GM18508 (cell line): ENCODE measurements at regions not wholly inside any gene's neighbourhood (a gene's known extent, or its start where the extent isn't known, plus 50 kb on each side); places are given as distances from the start of the nearest gene placed in this dataset.

ENCODE experiments used
- ATAC-seq: cut with Tn5 transposase; IDR thresholded peaks from one replicate; pipeline ENCODE4 v1.9.1; 2021; ENCODE audit warnings: moderate number of reproducible peaks; ENCODE audit not compliant: insufficient read depth, unreplicated experiment

DNA sequence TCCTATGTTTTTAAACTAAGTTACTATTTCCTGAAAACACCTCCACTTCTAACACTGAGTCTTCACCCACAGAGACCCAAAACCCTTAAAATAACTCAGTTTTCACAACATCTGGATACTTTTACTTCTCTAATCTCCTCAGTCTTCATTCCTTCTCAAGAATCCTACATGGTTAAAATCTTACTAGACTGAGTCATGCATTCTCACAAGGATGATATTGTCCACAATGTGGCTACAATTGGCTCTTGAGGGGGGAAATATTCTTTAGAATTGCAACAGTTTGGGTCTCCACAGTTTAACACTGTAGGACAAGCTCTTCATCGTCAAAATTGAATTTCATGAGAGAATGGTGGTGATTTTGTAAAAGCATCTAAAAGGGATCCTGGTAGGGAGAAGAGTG is 397.1 kb downstream of the SLITRK5 start:
- ATAC-seq: no peak

- ATAC-seq: no peak
Measured at GRCh38 chr13:88068975-88069374, 397.8 kb downstream of the SLITRK5 start.

DNA sequence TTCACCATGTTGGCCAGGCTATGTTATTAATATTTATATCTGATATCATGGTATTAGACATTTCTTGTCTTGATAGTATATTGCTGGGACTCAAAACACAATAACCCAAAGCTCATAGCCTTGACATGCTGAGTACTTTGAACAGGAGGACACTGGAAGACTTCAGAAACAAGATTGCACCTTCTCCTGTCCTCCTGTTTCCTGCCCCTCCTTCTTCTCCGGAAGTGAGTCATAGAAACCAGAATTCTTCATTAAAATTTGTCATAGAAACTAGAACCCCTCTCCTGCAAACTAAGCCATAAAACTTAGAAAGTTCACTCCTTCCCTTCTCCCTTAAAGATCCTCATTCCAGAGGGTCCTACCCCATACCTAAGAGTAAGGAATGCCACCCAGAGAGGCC is 400.2 kb downstream of the SLITRK5 start:
- no peak for ATAC-seq

DNA sequence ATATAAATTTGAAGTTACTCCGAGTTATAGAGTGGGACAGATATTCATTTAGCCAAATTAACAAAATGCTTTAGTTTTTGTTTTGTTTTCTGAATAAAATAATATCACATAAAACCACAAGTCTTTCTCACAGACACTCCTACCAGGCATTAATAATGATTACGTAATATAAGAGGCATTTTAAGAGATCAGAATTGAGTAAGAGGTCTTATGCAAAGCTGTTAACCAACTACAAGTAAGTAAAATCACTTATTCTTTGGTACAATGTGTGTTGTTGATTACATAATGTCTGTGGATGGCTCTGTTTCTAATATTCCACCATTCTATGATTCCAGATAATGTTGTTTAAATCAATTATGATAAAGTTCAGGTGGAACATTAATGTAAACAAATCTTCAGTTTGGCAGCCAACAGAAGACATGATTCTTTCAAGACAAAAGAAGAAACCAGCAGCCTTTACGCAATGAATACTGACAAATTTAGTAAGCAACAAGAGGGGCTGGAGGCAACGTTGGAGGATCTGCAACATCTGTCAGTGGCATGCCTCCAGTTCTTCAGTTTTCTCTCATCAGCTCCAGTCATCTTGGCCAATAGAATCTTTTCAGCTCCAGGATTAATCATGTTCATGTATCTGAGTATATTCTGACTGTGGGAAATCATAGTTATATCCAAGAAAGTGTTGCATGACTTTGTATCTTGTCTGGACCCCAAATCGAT is 403.8 kb downstream of the SLITRK5 start:
- no peak for ATAC-seq

DNA sequence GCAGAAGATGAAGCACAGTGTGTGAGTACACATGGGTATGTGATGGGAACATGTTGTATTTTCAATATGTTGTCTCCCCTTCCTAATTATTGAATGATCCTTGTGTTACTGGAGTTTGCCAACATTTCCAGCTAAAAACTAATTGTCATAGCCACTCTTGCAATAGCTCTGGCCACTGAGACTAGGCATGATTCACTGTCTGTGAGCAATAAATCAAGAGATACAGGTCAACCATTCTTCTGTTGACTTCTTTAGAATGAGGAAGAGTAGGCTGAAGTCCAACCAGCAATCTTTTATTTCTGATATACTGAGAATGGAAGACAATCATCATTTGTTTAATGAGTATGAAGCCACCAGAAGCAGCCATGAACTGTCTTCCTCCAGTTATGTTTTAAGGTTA is 413.9 kb downstream of the SLITRK5 start:
- no peak for ATAC-seq

DNA sequence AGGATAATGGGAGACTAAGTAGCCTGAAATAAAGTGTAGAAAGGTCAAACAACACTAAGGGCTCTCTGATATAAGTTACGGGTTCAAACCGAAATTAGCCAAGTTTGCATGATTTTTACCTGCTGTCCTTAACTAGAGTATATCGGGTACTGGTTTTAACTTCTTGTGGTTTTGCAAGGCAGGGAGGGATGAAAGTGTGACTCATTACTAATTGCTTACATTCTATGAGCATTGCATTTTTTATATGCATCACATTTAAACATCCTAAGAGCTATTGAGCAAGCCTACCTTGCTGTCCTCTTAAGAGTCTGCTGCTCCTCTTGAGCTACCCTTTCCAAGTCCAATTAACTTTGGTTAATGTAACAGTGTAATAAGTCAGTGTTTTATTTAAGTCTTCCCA is 415.4 kb downstream of the SLITRK5 start:
- ATAC-seq: no peak

DNA sequence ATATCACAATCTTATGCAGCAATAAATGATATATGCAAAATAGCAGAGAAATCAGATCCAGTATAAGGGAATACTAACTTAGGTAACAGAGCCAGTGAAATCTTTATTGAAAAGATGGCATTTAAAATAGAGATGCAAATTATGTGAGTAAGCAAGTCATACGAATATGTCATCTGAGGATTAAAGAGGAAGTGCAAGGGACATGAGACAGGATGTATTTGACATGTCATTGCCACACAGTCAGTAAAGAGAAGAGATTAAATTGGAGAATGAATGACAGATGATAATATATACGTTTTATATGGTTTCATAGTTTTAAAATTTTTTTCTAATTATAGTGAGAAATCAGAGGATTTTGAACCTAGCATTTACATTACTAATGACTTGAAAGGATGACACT is 426.4 kb downstream of the SLITRK5 start:
- ATAC-seq: no peak

DNA sequence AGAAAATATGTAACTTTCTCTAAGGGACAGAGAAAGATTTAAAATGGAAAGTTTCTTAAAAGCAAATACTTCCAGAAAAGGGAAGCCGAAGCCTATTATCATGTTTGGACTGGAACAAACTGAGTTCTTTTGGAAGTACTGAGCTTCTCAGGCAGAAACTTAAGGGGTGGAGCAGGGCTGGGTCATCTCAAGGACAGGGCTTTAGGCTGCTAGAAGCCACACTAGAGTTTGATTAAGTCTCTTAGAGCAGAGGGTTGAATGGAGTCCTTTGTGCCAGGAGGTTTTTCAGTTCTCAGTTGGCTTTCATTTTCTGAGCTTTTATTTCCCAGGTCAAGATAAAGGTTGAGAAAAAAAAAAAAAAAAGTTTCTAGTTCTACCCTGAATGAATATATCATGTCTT is 432.7 kb downstream of the SLITRK5 start:
- ATAC-seq: no peak

DNA sequence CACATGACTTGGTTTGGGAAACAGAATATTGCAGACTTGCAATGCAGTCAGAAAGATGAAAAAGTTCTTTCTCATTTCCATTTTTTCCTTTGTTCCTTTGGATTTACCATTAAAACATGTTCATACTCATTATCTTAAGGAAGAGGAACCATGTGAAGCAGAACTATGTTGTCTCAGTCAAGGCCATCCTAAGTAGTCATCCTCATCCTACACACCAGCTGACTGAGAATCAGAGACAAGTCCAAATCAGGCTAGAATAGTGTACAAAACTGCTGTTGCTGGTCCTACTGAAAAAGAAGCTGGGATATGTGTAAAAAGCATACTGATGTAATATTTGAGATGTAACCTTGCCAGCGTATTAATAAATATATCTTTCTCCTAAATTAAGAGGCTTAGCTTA is 433.4 kb downstream of the SLITRK5 start:
- ATAC-seq: no peak

DNA sequence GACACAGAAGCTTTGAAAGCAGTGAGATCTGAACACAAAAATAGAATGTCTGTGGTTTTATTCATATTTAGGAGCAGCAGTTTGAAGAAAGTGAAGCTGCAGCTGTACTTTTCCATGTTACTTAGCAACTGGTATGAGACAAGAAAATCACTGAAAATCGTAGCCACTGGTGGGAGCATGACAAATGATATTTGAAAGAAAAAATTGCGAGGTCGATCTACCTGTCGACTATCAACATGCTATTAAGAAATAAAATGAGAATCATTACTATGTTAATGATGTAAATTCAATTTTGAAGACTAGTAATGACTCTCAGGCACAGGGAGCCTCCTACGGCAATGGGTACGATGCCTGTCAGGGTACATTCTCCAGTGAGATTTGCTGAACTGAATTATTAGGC is 436.4 kb downstream of the SLITRK5 start:
- ATAC-seq: no peak

DNA sequence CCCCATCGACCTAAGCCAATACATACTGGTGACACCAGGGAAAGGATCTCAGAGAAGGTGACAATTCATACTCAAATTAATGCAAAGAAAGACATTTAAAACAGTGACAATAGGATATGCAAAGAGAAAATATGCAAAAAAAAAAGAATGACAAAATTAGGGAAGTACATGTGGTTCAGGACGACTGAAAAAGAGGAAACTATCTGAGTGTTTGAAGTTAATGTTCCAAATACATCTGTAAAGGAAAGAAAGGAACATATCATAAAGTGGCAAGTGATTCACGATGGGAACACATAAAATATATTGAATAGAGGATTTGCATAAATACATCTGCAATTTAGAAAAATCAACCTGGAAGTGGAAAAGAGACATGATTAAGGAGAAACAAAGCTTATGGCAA is 441.4 kb downstream of the SLITRK5 start:
- no peak for ATAC-seq

DNA sequence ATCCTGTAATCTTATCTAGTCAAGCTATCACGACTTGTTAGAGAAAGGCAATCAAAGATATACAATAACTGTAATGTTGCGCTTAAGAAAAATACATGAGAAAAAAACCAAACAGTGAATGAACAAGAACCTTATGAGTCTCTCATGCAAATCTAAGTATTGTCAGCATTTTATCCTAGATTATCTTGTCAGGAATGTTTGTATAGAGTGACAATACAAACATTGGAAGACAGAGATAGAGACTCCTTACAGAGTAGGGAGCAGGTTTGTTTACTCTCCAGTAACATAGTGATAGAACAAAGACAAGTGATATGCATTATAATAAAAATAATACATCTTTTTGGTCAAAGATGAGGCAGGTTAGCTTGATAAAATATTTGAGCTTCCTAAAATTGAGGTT is 444.8 kb downstream of the SLITRK5 start:
- no peak for ATAC-seq

- no peak for ATAC-seq
Measured at GRCh38 chr13:88118952-88119351, 447.8 kb downstream of the SLITRK5 start.

GRCh38 chr13:88124142-88124541 is 453.0 kb downstream of the SLITRK5 start:
- ATAC-seq: no peak

DNA sequence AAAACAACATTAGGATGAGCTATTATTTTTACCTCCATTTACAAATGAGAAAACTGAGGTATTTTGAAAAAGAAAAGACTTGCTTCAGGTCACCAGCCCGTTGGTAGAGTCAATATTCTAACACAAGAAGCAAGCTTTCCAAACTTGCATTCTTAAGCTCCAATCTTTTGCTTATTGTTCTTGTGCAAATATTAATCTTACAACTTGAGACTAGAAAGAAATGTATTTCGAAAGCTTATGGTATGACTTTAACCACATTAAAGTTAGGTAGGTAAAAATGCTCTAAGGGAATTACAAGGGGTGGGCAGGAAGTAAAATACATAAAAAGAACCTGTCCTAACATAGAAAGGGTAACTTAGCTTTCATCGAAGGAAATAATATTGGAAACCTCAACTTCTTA is 453.9 kb downstream of the SLITRK5 start:
- no peak for ATAC-seq

DNA sequence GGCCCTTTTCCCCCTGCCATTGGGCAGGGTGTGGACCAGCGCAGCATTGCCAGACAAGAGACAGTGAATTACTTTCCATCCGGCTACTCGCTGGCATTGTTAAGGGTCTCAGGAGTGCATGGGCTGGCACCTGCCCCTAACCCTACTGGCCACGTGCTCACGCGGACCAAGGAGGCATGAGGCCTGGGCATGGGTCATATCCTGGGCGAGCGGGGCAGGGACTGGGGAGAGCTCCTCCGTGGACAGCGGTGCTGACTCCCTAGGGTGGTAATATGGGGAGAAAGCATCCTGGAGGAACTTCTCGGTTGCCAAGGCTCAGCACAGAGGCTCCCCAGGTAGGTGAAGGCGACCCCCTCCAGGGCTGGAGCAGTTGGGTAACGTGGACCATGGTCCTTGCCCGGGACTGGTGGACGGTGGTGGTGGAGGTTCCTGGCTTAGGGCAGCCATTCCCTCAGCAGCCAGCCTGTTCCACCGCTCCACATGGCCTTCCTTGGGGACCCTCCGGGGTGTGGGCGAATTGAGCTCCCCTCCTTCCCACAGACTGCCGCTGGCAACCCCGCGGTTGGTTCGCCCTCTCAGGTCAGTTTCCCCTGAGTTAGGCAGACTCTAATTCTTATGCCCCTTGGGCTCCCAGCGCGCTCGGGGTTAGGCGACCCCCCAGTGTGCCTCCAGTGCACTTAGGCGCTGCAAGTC is 465.1 kb downstream of the SLITRK5 start:
- ATAC-seq: no peak

GRCh38 chr13:88142653-88143052 is 471.5 kb downstream of the SLITRK5 start:
- ATAC-seq: no peak

DNA sequence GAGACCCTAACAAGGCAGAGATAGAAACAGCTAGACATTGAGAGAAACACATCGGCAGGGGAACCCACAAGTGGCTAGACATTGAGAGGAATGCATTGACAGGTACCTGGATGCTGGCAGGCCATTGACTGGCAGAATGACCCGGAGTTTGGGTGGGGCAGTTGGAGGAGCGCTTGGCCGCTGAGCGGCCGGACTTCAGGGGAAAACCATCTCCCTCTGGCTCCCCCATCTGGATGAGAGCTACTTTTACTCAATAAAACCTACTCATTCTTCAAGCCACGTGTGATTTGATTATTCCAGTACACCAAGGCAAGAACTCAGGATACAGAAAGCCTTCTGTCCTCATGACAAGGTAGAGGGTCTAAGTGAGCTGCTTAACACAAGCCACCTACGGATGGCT is 473.4 kb downstream of the SLITRK5 start:
- ATAC-seq: no peak

DNA sequence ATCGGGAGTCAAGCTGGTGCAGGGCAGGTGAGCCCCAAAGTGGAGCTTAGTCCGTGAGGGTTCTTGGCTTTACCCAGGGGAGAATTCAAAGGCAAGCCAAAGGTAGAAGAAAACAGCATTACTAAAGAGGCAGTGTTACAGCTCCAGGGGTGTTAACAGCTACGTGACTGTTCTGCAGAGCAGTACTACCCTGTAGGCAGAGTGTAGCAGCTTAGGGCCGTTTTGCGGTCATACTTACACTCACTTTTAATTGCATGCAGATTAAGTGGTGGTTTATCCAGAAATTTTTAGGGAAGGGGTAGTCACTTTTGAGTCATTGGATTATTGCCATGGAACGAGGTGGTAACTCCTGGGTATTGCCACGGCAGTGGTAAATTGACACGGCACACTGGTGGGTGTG is 482.2 kb downstream of the SLITRK5 start:
- ATAC-seq: no peak

DNA sequence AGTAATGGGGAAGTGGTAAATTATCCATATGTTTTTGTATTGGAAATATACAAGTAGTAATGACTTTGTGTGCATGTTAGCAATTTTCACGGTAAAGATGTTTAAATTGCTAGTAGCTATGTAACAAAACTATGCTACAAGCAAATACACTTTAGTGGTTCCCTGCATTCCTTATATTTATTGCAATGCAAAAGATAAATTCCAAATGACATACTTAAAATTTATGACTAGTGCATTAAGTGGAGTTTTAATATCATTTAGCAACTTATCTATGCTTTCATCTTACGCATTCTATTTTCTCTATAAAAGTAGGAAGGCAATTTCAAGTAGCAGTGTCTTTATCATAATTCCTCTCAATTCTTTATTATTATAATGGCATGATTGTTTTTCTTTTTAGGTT is 482.8 kb downstream of the SLITRK5 start:
- no peak for ATAC-seq

DNA sequence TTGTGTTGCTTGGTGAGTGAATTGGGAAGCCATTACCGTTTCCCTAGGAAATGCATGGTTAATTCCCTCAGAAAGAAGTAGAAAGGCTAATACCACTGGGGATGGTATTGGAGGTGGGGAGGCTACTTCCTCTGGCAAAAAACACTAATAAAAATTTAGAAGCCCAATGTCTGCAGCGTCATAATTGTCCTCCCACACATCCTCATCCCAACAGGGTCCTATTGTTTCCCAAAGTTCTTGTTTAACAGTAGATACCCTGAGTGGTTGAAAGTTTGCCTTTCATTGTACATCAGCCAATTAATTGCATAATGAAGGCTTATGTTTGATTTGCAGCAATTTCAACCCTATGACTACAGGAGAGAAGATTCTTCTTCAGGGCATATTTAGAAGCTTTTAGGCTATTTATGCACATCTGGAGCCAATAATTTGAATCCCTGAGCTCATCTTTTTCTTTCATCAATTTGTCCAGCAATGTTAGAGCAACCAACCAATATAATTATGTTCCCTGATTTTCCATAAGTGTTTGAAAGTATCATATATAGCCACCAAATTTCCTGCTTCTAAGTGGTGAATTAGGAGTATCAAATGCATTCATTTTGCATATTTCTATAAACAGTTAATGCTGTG is 491.0 kb downstream of the SLITRK5 start:
- ATAC-seq: no peak

GRCh38 chr13:88176231-88176630 is 505.1 kb downstream of the SLITRK5 start:
- no peak for ATAC-seq
